VCaP (cell line): ENCODE measurements at regions not wholly inside any gene's neighbourhood (a gene's known extent, or its start where the extent isn't known, plus 50 kb on each side); places are given as distances from the start of the nearest gene placed in this dataset.
"Not testable (repeated sequence)": the region's sequence is repeated elsewhere in the genome, so short reads cannot be mapped to it uniquely, and the experiment has no call there.

Source experiments
- H3K27ac ChIP-seq: fragments of 450-650 bp; 2 replicates; pipeline ENCODE4 v1.5.1; 2017
- CTCF ChIP-seq: fragments of 450-650 bp; conservative IDR thresholded peaks from 2 replicates; pipeline ENCODE4 v1.5.1; 2017; ENCODE audit warnings: mild to moderate bottlenecking, moderate library complexity

- TF ChIP-seq CTCF: no peak
- H3K27ac ChIP-seq: no peak overlapping the region
Measured at GRCh38 chr6:21780141-21780540, 186.6 kb downstream of the SOX4 start.

GRCh38 chr6:21780679-21781078, 187.1 kb downstream of the SOX4 start:
- no peak for TF ChIP-seq CTCF
- H3K27ac ChIP-seq: no peak overlapping the region

DNA sequence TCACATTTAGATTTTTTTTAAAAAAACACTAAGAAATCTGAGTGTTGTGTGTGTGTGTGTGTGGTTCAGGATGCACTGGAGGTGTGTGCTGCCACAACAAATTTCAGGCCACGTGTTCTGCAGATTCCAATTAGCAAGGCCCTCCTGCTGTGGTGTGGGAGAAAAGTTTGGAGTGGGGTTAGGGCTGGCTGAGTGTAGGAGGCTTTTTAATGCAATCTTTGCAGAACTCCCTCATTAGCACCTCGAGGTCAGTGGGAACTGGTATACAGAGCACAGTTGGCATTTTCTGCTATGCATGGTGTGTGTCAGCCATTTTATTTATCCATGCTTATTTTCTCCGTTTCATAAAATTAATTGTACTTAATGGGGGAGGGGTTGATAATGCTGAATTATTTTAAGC, 187.6 kb downstream of the SOX4 start:
- H3K27ac ChIP-seq: no peak overlapping the region
- TF ChIP-seq CTCF: no peak

DNA sequence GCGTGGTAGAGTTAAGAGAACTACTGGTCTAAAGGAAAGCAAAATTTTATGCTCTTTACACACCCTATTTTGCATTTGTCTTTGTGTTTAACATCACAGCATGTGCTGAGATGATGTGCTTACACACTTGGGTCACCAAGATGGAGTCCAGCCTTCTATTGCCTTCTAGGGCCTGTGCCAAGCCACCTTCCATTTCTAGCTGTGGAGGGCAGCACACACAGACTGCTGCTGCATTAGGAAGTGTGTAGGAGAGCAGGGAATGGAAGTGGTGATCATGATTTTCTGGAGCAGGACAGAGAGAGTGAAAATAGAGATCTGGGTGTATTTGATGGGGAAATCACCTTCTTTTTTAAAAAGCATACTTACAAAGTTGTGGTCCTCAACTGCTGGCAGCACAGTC, 191.6 kb downstream of the SOX4 start:
- H3K27ac ChIP-seq: no peak overlapping the region
- no peak for TF ChIP-seq CTCF

DNA sequence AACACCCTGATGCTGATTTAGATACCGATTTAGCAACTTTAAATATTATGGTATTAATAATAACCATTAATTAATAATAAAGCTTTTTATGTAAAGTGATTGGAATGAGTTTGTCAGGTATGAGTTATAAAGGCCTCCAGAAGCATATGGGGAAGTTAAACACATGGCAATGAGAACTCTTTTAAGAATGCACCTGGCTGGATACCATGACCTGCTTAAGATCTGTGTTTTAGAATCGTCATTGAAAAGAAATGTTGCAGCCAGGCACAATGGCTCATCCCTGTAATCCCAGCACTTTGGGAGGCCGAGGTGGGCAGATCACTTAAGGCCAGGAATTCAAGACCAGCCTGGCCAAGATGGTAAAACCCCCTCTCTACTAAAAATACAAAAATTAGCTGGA, 197.5 kb downstream of the SOX4 start:
- no peak for TF ChIP-seq CTCF
- no peak overlapping the region for H3K27ac ChIP-seq

- H3K27ac ChIP-seq: no peak overlapping the region
- no peak for TF ChIP-seq CTCF
Measured at GRCh38 chr6:21791581-21791980, 198.0 kb downstream of the SOX4 start.

DNA sequence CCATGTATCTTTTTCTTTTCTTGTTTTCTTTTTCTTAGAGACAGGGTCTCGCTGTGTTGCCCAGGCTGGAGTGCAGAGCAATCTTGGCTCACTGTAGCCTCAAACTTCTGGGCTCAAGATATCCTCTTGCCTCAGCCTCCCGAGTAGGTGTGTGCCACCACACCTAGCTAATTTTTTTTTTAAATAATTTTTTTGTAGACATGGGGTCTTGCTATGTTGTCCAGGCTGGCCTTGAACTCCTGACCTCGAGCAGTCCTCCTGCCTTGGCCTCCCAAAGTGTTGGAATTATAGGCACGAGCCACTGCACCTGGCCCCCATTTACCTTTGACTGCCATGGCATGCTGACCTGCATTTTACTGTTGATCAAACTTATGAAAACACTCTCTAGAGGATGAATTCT, 198.6 kb downstream of the SOX4 start:
- no peak overlapping the region for H3K27ac ChIP-seq
- TF ChIP-seq CTCF: no peak

GRCh38 chr6:21796979-21797378, 203.4 kb downstream of the SOX4 start:
- H3K27ac ChIP-seq: not testable (repeated sequence)
